ENCODE measurements at regions not wholly inside any gene's neighbourhood (a gene's known extent, or its start where the extent isn't known, plus 50 kb on each side); places are given as distances from the start of the nearest gene placed in this dataset.
"Not testable (repeated sequence)": the region's sequence is repeated elsewhere in the genome, so short reads cannot be mapped to it uniquely, and the experiment has no call there.

DNA sequence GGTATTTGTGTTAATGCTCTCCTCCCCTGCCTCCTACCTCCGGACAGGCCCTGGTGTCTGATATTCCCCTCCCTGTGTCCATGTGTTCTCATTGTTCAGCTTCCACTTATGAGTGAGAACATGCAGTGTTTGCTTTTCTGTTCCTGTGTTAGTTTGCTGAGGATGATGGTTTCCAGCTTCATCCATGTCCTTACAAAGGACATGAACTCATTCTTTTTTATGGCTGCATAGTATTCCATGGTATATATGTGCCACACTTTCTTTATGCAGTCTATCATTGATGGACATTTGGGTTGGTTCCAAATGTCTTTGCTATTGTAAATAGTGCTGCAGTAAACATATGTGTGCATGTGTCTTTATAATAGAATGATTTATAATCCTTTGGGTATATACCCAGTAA, 105.2 kb upstream of the SNX2 start:
- H3K27ac Mint-ChIP-seq; H3K9me3 Mint-ChIP-seq; ATAC-seq (ENCODE audit: low read depth in 2 of 2); H3K9me3 ChIP-seq (ENCODE audit: control insufficient read depth in 2 of 2, low read length in 2 of 2); H3K4me1 ChIP-seq (ENCODE audit: control insufficient read depth, insufficient read depth, low read length, poor library complexity, severe bottlenecking); H3K36me3 ChIP-seq (ENCODE audit: control insufficient read depth, insufficient read depth, low read length); H3K27me3 Mint-ChIP-seq; H3K4me3 ChIP-seq (ENCODE audit: low read depth, low read length); H3K4me1 Mint-ChIP-seq; DNase-seq; H3K36me3 Mint-ChIP-seq; H3K27me3 ChIP-seq (ENCODE audit: control insufficient read depth, insufficient read depth, low read length); H3K27ac ChIP-seq (ENCODE audit: insufficient read depth, low read length, poor library complexity, severe bottlenecking); H3K4me3 Mint-ChIP-seq: not testable (repeated sequence)

GRCh38 chr5:122673343-122673742, 101.5 kb upstream of the SNX2 start:
- Histone ChIP-seq H3K36me3 (ENCODE audit: control insufficient read depth, insufficient read depth, low read length) (no peaks in the 10 kb centered on the region), H3K27me3 (ENCODE audit: control insufficient read depth, insufficient read depth, low read length) (no peaks in the 10 kb centered on the region), H3K9me3 (ENCODE audit: control insufficient read depth in 2 of 2, low read length in 2 of 2) (no peaks in the 10 kb centered on the region), H3K27ac (ENCODE audit: insufficient read depth, low read length, poor library complexity, severe bottlenecking) (no peak overlapping the region), H3K4me3 (ENCODE audit: low read depth, low read length) (no peak overlapping the region), H3K4me1 (ENCODE audit: control insufficient read depth, insufficient read depth, low read length, poor library complexity, severe bottlenecking) (no peaks in the 10 kb centered on the region)
- Mint-ChIP-seq H3K4me1 (no peaks in the 10 kb centered on the region), H3K4me3 (no peak overlapping the region), H3K36me3 (no peaks in the 10 kb centered on the region), H3K9me3 (peaks cover 0 to 8% (median 3%) of the 10 kb centered on the region in 7 donors), H3K27me3 (peaks cover 4% of the 10 kb centered on the region), H3K27ac (no peak overlapping the region)
- ATAC-seq (ENCODE audit: low read depth in 2 of 2) (no peak), DNase-seq (no peak)

DNA sequence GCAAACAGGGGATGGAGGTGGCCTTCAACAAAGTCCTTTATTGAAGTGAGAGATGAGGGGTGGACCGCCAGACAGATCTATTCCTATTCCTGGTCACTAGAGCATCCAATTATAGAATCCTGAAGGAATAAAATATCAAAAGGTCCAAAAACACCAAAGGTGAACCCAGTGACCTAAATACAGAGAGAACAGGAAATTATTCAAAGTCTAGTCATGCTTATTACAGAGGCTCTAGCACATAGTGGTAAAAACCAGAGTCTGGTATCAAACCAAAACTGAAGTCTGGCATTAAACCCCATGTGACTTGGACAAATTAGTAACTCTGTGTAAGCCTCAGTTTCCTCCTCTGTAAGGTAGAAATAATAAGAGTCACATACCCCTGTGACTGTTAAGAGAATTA, 100.5 kb upstream of the SNX2 start:
- Mint-ChIP-seq H3K4me3 (no peak overlapping the region), H3K9me3 (peaks cover 0 to 8% (median 2%) of the 10 kb centered on the region in 7 donors)
- no peak for DNase-seq

GRCh38 chr5:122680623-122681350, 94.1 kb upstream of the SNX2 start:
- Histone ChIP-seq H3K27ac (ENCODE audit: insufficient read depth, low read length, poor library complexity, severe bottlenecking) (no peak overlapping the region), H3K4me1 (ENCODE audit: control insufficient read depth, insufficient read depth, low read length, poor library complexity, severe bottlenecking) (no peaks in the 10 kb centered on the region), H3K9me3 (ENCODE audit: control insufficient read depth in 2 of 2, low read length in 2 of 2) (no peaks in the 10 kb centered on the region), H3K27me3 (ENCODE audit: control insufficient read depth, insufficient read depth, low read length) (no peaks in the 10 kb centered on the region), H3K4me3 (ENCODE audit: low read depth, low read length) (no peak overlapping the region), H3K36me3 (ENCODE audit: control insufficient read depth, insufficient read depth, low read length) (no peaks in the 10 kb centered on the region)
- Mint-ChIP-seq H3K36me3 (no peaks in the 10 kb centered on the region), H3K4me1 (no peaks in the 10 kb centered on the region), H3K9me3 (peaks cover 0 to 3% (median 0%) of the 10 kb centered on the region in 7 donors), H3K4me3 (no peak overlapping the region), H3K27me3 (peaks cover 18% of the 10 kb centered on the region), H3K27ac (no peak overlapping the region)
- DNase-seq: no peak
- ATAC-seq (ENCODE audit: low read depth in 2 of 2): no peak

More for the DNA sequence above, 100.5 kb upstream of the SNX2 start:
- Histone ChIP-seq H3K27ac (ENCODE audit: insufficient read depth, low read length, poor library complexity, severe bottlenecking) (no peak overlapping the region), H3K4me3 (ENCODE audit: low read depth, low read length) (no peak overlapping the region), H3K4me1 (ENCODE audit: control insufficient read depth, insufficient read depth, low read length, poor library complexity, severe bottlenecking) (no peaks in the 10 kb centered on the region), H3K27me3 (ENCODE audit: control insufficient read depth, insufficient read depth, low read length) (no peaks in the 10 kb centered on the region), H3K9me3 (ENCODE audit: control insufficient read depth in 2 of 2, low read length in 2 of 2) (no peaks in the 10 kb centered on the region), H3K36me3 (ENCODE audit: control insufficient read depth, insufficient read depth, low read length) (no peaks in the 10 kb centered on the region)
- Mint-ChIP-seq H3K27ac (no peak overlapping the region), H3K36me3 (no peaks in the 10 kb centered on the region), H3K27me3 (peaks cover 7% of the 10 kb centered on the region), H3K4me1 (no peaks in the 10 kb centered on the region)
- ATAC-seq (ENCODE audit: low read depth in 2 of 2): no peak

DNA sequence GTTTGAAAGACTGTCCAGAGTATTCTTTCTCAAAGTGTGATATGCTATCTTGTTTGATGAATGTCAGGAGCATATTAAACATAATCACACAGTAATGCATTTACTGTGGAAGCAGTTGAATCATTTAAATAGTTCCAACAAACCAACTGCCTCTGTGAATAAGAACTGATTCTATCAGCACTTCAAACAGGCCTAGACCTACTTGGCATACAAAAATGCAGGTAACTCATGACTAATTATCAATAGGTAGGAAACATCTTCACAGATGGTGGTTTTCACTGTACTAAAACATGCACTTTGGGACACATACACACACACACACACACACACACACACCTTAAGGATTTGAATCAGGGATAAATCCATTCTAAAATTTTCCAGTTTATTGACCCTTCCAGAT, 91.2 kb upstream of the SNX2 start:
- Mint-ChIP-seq H3K27ac (no peak overlapping the region), H3K4me3 (no peak overlapping the region), H3K27me3 (peaks cover 13% of the 10 kb centered on the region), H3K36me3 (no peaks in the 10 kb centered on the region), H3K4me1 (no peaks in the 10 kb centered on the region), H3K9me3 (peaks cover 0 to 5% (median 0%) of the 10 kb centered on the region in 7 donors)
- Histone ChIP-seq H3K4me3 (ENCODE audit: low read depth, low read length) (no peak overlapping the region), H3K27me3 (ENCODE audit: control insufficient read depth, insufficient read depth, low read length) (no peaks in the 10 kb centered on the region), H3K36me3 (ENCODE audit: control insufficient read depth, insufficient read depth, low read length) (no peaks in the 10 kb centered on the region), H3K9me3 (ENCODE audit: control insufficient read depth in 2 of 2, low read length in 2 of 2) (no peaks in the 10 kb centered on the region), H3K27ac (ENCODE audit: insufficient read depth, low read length, poor library complexity, severe bottlenecking) (no peak overlapping the region), H3K4me1 (ENCODE audit: control insufficient read depth, insufficient read depth, low read length, poor library complexity, severe bottlenecking) (no peaks in the 10 kb centered on the region)
- DNase-seq (no peak), ATAC-seq (ENCODE audit: low read depth in 2 of 2) (no peak)

DNA sequence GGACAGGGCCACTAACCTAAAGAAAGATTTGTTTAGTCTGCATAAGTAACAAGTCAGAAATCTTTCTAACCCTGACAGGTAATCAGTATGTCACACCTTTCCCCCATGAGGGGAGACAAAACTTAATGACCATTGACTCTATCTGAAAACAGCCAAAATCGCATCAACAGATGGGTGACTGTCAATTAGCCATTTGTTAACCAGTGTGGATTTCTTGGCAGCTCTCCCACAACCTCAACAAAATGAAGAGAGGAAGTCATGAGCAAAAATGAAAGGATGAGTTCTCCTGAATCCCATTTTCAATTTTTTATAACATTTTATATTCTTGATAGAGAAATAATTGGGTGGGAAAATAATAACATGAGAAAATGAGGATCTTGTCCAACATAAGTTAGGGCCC, 84.6 kb upstream of the SNX2 start:
- no peaks in the 10 kb centered on the region for H3K27me3 Mint-ChIP-seq

DNA sequence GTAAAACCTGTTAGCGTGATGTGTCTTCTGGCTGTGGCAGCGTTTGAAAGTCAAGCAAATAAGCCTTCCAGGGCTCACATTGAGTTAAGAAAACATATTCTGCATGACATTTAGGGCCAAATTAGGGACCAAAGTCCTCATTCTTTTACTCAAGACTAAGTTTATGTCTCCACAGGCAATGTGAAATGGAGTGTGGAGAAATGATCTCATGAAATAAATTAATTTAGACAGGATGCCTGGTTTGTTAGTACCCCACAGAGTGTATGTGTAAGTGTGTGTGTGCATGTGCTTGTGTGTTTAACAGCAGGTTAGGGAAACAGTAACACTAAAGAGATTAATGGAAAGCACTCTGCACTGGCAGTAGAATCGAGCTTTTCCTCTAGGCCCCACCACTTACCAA, 82.9 kb upstream of the SNX2 start:
- Histone ChIP-seq H3K27me3 (ENCODE audit: control insufficient read depth, insufficient read depth, low read length) (no peaks in the 10 kb centered on the region), H3K36me3 (ENCODE audit: control insufficient read depth, insufficient read depth, low read length) (no peaks in the 10 kb centered on the region), H3K4me3 (ENCODE audit: low read depth, low read length) (no peak overlapping the region), H3K4me1 (ENCODE audit: control insufficient read depth, insufficient read depth, low read length, poor library complexity, severe bottlenecking) (no peaks in the 10 kb centered on the region), H3K9me3 (ENCODE audit: control insufficient read depth in 2 of 2, low read length in 2 of 2) (no peaks in the 10 kb centered on the region), H3K27ac (ENCODE audit: insufficient read depth, low read length, poor library complexity, severe bottlenecking) (no peak overlapping the region)
- no peak for ATAC-seq (ENCODE audit: low read depth in 2 of 2)
- Mint-ChIP-seq H3K27me3 (no peaks in the 10 kb centered on the region), H3K9me3 (peaks cover 0 to 3% (median 0%) of the 10 kb centered on the region in 7 donors), H3K4me1 (no peaks in the 10 kb centered on the region), H3K36me3 (no peaks in the 10 kb centered on the region), H3K27ac (no peak overlapping the region), H3K4me3 (no peak overlapping the region)
- no peak for DNase-seq

More for the DNA sequence above, 84.6 kb upstream of the SNX2 start:
- DNase-seq (no peak), ATAC-seq (ENCODE audit: low read depth in 2 of 2) (no peak)
- H3K4me3 ChIP-seq (ENCODE audit: low read depth, low read length): no peak overlapping the region
- no peaks in the 10 kb centered on the region for H3K36me3 ChIP-seq (ENCODE audit: control insufficient read depth, insufficient read depth, low read length)
- Mint-ChIP-seq H3K36me3 (no peaks in the 10 kb centered on the region), H3K9me3 (peaks cover 0 to 3% (median 0%) of the 10 kb centered on the region in 7 donors), H3K4me1 (no peaks in the 10 kb centered on the region), H3K4me3 (no peak overlapping the region), H3K27ac (no peak overlapping the region)
- no peak overlapping the region for H3K27ac ChIP-seq (ENCODE audit: insufficient read depth, low read length, poor library complexity, severe bottlenecking)
- H3K4me1 ChIP-seq (ENCODE audit: control insufficient read depth, insufficient read depth, low read length, poor library complexity, severe bottlenecking): no peaks in the 10 kb centered on the region
- no peaks in the 10 kb centered on the region for H3K9me3 ChIP-seq (ENCODE audit: control insufficient read depth in 2 of 2, low read length in 2 of 2)
- no peaks in the 10 kb centered on the region for H3K27me3 ChIP-seq (ENCODE audit: control insufficient read depth, insufficient read depth, low read length)

DNA sequence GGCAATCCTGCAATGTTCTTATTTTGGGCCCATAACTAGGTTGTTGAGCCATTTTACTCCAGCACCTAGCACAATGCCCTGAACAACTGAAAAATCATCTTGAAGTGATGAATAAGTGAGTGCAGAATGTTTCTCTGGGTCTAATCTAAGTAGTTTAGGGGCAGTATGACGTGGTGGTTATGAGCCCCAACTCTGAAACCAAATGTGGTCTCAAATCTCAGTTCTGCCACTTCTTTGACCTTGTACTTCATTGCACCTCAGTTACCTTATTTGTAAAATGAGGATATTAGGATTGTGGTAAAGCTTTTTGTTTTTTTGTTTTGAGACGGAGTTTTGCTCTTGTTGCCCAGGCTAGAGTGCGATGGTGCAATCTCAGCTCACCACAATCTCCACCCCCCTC, 80.9 kb upstream of the SNX2 start:
- no peak overlapping the region for H3K4me3 ChIP-seq (ENCODE audit: low read depth, low read length)
- Mint-ChIP-seq H3K4me1 (no peaks in the 10 kb centered on the region), H3K27ac (no peak overlapping the region), H3K9me3 (no peaks in the 10 kb centered on the region), H3K4me3 (no peak overlapping the region), H3K27me3 (no peaks in the 10 kb centered on the region), H3K36me3 (no peaks in the 10 kb centered on the region)
- no peaks in the 10 kb centered on the region for H3K27me3 ChIP-seq (ENCODE audit: control insufficient read depth, insufficient read depth, low read length)
- no peaks in the 10 kb centered on the region for H3K36me3 ChIP-seq (ENCODE audit: control insufficient read depth, insufficient read depth, low read length)
- H3K9me3 ChIP-seq (ENCODE audit: control insufficient read depth in 2 of 2, low read length in 2 of 2): no peaks in the 10 kb centered on the region
- no peak for DNase-seq
- H3K4me1 ChIP-seq (ENCODE audit: control insufficient read depth, insufficient read depth, low read length, poor library complexity, severe bottlenecking): no peaks in the 10 kb centered on the region
- no peak overlapping the region for H3K27ac ChIP-seq (ENCODE audit: insufficient read depth, low read length, poor library complexity, severe bottlenecking)
- ATAC-seq (ENCODE audit: low read depth in 2 of 2): no peak

Data from CD4-positive, CD25-positive, alpha-beta regulatory T cell (primary cell).